AG10803 (cell line): ENCODE measurements at regions not wholly inside any gene's neighbourhood (a gene's known extent, or its start where the extent isn't known, plus 50 kb on each side); places are given as distances from the start of the nearest gene placed in this dataset.

Experiments
- DNase-seq: peaks from one replicate; pipeline ENCODE4 v3.0.0; 2010; ENCODE audit warnings: low read depth
- H3K4me3 ChIP-seq: 2 replicates; pipeline ENCODE4 v1.5.1; 2011; ENCODE audit warnings: mild to moderate bottlenecking, low read length, control low read depth
- TF ChIP-seq, protein P1 (sequence below): conservative IDR thresholded peaks from 2 replicates; pipeline ENCODE4 v1.5.1; 2011; ENCODE audit warnings: mild to moderate bottlenecking, low read length, control low read depth, inconsistent platforms

DNA sequence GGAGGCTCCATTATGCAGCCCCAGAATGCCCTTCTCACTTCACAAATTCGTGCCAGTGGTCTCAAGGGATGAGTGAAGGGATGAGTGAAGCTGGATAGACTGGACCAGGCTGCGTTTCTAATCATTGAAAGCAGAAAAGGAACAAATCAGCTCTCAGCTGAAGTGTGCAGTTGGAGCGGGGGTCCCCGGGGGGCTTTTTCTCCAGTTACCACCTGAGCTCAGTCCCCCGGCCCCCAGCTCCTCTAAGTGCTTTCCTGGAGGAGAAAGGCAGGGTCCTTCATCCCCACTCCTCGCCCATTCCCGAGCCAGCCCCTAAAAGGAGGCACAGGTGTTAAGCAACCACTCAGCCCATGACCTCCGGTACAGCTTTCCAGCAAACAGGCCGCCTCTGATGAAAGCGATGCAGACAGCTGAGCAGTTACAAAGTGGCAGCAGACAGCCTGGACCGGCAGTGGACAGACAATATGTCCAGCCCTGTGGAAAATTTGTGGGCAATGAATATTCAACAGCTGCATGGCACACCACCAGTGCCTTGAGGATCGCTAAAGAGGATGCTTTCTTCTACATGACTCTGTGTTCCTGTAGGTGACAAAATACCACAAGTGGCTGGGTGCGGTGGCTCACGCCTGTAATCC is 110.7 kb upstream of the UBL3 start:
- TF ChIP-seq, protein P1, sequence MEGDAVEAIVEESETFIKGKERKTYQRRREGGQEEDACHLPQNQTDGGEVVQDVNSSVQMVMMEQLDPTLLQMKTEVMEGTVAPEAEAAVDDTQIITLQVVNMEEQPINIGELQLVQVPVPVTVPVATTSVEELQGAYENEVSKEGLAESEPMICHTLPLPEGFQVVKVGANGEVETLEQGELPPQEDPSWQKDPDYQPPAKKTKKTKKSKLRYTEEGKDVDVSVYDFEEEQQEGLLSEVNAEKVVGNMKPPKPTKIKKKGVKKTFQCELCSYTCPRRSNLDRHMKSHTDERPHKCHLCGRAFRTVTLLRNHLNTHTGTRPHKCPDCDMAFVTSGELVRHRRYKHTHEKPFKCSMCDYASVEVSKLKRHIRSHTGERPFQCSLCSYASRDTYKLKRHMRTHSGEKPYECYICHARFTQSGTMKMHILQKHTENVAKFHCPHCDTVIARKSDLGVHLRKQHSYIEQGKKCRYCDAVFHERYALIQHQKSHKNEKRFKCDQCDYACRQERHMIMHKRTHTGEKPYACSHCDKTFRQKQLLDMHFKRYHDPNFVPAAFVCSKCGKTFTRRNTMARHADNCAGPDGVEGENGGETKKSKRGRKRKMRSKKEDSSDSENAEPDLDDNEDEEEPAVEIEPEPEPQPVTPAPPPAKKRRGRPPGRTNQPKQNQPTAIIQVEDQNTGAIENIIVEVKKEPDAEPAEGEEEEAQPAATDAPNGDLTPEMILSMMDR: no peak
- H3K4me3 ChIP-seq: no peak overlapping the region
- DNase-seq: no peak

DNA sequence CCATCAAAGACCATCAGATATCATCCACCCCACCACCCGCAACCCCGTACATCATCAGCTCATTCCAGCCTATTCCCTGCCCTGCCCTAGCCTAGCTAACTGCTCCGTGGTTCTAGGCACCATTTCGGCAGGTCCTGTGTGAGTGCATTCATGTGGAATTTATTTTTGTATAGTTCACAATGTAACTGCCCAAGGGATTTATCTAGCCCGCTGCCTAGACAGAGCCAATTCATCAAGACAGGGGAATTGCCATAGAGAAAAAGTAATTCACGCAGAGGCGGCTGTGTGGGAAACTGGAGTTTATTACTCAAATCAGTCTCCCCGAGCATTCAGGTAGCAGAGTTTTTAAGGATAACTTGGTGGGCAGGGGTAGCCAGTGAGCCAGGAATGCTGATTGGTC is 109.2 kb upstream of the UBL3 start:
- H3K4me3 ChIP-seq: no peak overlapping the region
- DNase-seq: no peak
- TF ChIP-seq, protein P1: no peak

DNA sequence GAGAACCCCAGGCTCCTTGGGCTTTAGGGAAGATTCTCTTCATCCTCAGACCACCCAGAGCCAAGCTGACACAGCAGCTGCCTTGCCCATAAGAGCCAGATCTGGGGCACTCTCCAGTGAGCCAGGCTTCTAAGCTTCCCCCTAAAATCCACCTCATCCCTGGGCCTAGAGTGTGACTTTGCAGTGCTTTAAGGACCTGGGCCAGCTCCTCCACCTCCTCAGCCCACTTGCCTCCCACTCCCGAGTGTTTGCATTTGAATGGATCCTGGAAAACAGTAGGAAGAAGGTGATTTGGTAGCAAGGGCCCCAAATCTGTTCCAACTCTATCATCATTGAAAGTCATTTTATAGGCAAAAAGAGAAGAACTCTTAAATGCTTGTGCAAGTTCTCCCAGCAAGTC is 108.7 kb upstream of the UBL3 start:
- TF ChIP-seq, protein P1: no peak
- no peak overlapping the region for H3K4me3 ChIP-seq
- no peak for DNase-seq

DNA sequence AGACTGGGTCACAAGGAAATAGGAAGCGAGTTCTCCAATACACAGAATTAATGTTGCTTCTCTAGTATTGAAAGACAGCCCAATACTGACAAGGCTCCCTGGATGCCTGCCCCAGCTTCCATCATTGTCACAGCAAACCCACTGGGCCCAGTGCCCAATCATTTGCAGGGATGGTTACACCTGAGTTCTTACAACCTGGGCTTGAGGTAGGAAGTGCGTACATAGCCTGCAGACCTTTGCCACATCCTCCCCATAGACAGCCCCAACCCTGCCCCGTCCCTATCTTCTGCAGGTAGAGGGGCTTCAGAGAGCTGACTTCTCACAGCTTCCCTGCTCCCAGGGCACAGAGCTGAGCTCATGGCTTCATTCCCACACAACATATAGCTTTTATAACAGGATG is 108.1 kb upstream of the UBL3 start:
- DNase-seq: no peak
- H3K4me3 ChIP-seq: no peak overlapping the region
- TF ChIP-seq, protein P1: no peak

DNA sequence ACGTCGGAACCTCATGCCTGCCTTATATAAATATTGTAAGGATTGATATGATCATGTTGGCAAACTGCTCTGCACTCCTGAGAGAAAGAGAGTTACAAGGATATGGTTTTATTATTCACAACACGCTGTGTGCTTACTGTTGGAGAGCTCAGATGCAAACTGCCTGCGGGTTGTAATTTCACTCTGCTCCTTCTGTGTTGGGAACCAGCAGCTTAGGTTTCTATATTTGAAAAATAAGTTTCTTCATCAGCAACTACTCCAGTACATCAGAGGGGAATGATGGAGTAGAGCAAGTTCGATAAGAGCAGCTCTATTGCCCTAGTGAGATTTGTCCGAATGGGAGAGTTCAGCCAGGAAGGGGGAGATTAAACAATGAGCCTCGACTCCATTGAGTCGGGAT is 106.9 kb upstream of the UBL3 start:
- H3K4me3 ChIP-seq: no peak overlapping the region
- DNase-seq: no peak
- TF ChIP-seq, protein P1: no peak

DNA sequence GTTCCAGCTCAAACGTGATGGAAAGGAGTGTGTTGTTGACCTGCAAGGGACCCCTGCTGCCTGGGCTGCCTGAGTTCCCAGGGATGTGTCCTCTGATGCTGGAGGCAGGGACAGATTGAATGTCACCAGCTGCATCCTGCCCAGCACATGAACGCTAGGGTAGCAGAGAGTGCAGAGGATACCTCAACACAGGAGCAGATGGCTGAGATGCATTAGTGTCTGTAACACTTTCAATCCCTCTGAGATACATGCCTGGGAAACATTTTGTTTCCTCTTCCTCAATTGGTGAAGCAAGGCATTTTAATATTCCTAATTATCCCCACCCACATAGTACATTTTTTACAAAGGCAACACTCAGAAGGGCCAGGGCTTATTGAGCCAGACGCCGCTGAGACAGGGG is 106.4 kb upstream of the UBL3 start:
- TF ChIP-seq, protein P1: no peak
- no peak for DNase-seq
- no peak overlapping the region for H3K4me3 ChIP-seq

DNA sequence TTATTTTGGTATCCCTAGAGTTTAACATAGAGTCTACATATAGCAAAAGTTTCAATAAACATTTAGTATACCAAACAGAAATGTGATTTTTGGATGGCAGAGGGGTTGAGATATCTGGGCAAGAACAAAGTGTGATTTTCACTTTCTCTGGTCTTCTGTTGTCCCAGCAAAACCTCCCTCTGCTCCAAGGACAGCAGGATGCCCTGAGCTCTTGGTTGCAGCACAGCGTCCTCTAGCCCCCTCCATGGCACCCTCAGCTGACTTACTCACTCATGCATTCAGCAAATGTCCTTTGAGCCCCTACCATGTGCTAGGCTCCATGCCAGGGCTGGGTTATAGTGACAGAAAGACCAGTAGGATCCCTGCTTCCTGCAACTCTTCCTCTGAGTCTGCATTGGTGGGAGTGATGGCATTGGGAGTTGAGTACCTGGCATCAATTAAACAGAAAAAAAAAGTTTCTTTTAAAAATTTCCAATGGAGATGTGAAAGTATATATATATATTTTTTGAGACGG is 104.8 kb upstream of the UBL3 start:
- TF ChIP-seq, protein P1: no peak
- DNase-seq: no peak
- no peak overlapping the region for H3K4me3 ChIP-seq
